OCI-LY1 (cell line): ENCODE measurements at regions not wholly inside any gene's neighbourhood (a gene's known extent, or its start where the extent isn't known, plus 50 kb on each side); places are given as distances from the start of the nearest gene placed in this dataset.

Experiments
- EZH2 ChIP-seq: fragments of 200-600 bp; sonication (generic), shearing (Covaris generic); IDR thresholded peaks from 2 replicates; pipeline ENCODE4 v1.8.0; 2017; ENCODE audit warnings: borderline replicate concordance, mixed run types, mild to moderate bottlenecking, antibody characterized with exemption, low read length, moderate library complexity, mixed read lengths
- TF ChIP-seq, protein P1 (sequence below): fragments of 200-600 bp; sonication (generic), shearing (Covaris generic); IDR thresholded peaks from 2 replicates; pipeline ENCODE4 v1.5.1; 2017; ENCODE audit warnings: mild to moderate bottlenecking, antibody characterized with exemption, low read length, moderate library complexity, mixed read lengths

DNA sequence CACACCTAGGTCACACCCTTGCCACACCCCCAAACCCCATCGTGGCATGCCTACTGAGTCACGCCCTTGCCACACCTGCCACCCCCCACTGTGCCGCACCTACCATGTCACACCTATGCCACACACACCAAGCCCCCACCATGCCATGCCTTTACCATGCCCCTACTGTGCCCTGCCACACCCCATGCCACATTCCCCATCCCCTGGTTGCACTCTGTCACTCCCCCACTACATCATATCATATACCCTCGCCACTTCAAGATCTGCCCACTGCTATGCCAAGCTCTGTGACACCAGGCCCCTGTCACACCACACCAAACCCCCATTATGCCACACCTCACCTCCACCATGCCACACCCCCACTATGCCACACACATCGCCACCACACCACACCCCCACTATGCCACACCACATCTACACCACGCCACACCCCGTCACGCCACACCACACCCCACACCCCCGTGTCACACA, 101.2 kb downstream of the OLFM1 start:
- no peak for TF ChIP-seq EZH2
- TF ChIP-seq, protein P1, sequence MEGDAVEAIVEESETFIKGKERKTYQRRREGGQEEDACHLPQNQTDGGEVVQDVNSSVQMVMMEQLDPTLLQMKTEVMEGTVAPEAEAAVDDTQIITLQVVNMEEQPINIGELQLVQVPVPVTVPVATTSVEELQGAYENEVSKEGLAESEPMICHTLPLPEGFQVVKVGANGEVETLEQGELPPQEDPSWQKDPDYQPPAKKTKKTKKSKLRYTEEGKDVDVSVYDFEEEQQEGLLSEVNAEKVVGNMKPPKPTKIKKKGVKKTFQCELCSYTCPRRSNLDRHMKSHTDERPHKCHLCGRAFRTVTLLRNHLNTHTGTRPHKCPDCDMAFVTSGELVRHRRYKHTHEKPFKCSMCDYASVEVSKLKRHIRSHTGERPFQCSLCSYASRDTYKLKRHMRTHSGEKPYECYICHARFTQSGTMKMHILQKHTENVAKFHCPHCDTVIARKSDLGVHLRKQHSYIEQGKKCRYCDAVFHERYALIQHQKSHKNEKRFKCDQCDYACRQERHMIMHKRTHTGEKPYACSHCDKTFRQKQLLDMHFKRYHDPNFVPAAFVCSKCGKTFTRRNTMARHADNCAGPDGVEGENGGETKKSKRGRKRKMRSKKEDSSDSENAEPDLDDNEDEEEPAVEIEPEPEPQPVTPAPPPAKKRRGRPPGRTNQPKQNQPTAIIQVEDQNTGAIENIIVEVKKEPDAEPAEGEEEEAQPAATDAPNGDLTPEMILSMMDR: no peak
